Sigmoid colon (tissue), 3 donors: ENCODE measurements at regions not wholly inside any gene's neighbourhood (a gene's known extent, or its start where the extent isn't known, plus 50 kb on each side); places are given as distances from the start of the nearest gene placed in this dataset.

Experiments
- CTCF ChIP-seq, 4 experiments: fragments of 450-650 bp in 3 of 4; fragments of 200-600 bp in 1 of 4; IDR thresholded peaks; one replicate each; pipeline ENCODE4 v1.5.1; 2016 to 2019; ENCODE audit warnings: antibody characterized with exemption in 4 of 4, mild to moderate bottlenecking in 3 of 4, moderate library complexity in 2 of 4
- POLR2A ChIP-seq, 2 donors: fragments of 450-650 bp; IDR thresholded peaks; one replicate each; pipeline ENCODE4 v1.6.1; 2016; ENCODE audit warnings: antibody characterized with exemption in 2 of 2, mild to moderate bottlenecking in 2 of 2, moderate library complexity in 2 of 2

- no peak for TF ChIP-seq CTCF (IDR thresholded peaks at IDR 0.05)
- TF ChIP-seq POLR2A (IDR thresholded peaks at IDR 0.05), result no peak
Measured at GRCh38 chr4:85151786-85152185, 185.3 kb upstream of the WDFY3 start.
